Ascending aorta (tissue), 2 donors: ENCODE measurements at regions not wholly inside any gene's neighbourhood (a gene's known extent, or its start where the extent isn't known, plus 50 kb on each side); places are given as distances from the start of the nearest gene placed in this dataset.

Source experiments
- DNase-seq, 2 donors: peaks; one replicate each; pipeline ENCODE4 v3.0.0-alpha.2; 2019; ENCODE audit warnings: low spot score in 2 of 2
- H3K27ac ChIP-seq, 2 donors: fragments of 200-600 bp; sonication (generic); one replicate each; pipeline ENCODE4 v1.5.1; 2016 to 2017; ENCODE audit warnings: mild to moderate bottlenecking in 1 of 2
- H3K27me3 ChIP-seq: fragments of 200-600 bp; sonication (generic); one replicate; pipeline ENCODE4 v1.5.1; 2017
- H3K36me3 ChIP-seq, 2 donors: fragments of 200-600 bp; sonication (generic); one replicate each; pipeline ENCODE4 v1.5.1; 2016
- H3K4me1 ChIP-seq, 2 donors: fragments of 200-600 bp; sonication (generic); one replicate each; pipeline ENCODE4 v1.5.1; 2016 to 2017; ENCODE audit warnings: mild to moderate bottlenecking in 1 of 2
- H3K4me3 ChIP-seq, 2 donors: fragments of 200-600 bp; sonication (generic); one replicate each; pipeline ENCODE4 v1.5.1; 2016 to 2017; ENCODE audit warnings: mild to moderate bottlenecking in 1 of 2
- H3K9me3 ChIP-seq, 2 donors: fragments of 200-600 bp; sonication (generic); one replicate each; pipeline ENCODE4 v1.5.1; 2016
- CTCF ChIP-seq, 3 experiments: fragments of 200-600 bp in 2 of 3; fragments of 450-650 bp in 1 of 3; sonication (generic) in 2 of 3; IDR thresholded peaks; one replicate each; pipeline ENCODE4 v1.5.1; 2016 to 2019; ENCODE audit warnings: antibody characterized with exemption in 3 of 3, mild to moderate bottlenecking in 1 of 3, moderate library complexity in 1 of 3
- intact Hi-C: fragments of 100-400 bp; cut with DNase I; formaldehyde crosslinking; loops from one replicate; pipeline ENCODE4 v1.15.1; 2023

- intact Hi-C loops = no loop called here
- H3K4me1 ChIP-seq = peaks cover 0 to 9% of the 10 kb centered on the region in 2 donors
- H3K36me3 ChIP-seq = no peaks in the 10 kb centered on the region
- H3K27me3 ChIP-seq = no peaks in the 10 kb centered on the region
- no peak for TF ChIP-seq CTCF (IDR thresholded peaks at IDR 0.05)
- H3K4me3 ChIP-seq = no peak overlapping the region
- H3K9me3 ChIP-seq = peaks cover 0 to 26% of the 10 kb centered on the region in 2 donors
- H3K27ac ChIP-seq = no peak overlapping the region
- DNase-seq = peak in 1 of 2 donors; percentile 53
Observed at GRCh38 chr11:69545976-69546617, 64.6 kb downstream of the LINC01488 start.

- Histone ChIP-seq H3K36me3 (no peaks in the 10 kb centered on the region), H3K4me3 (no peak overlapping the region), H3K4me1 (peaks cover 0 to 1% of the 10 kb centered on the region in 2 donors), H3K9me3 (peaks cover 0 to 33% of the 10 kb centered on the region in 2 donors), H3K27me3 (no peaks in the 10 kb centered on the region), H3K27ac (no peak overlapping the region)
- peak in 1 of 2 donors; percentile 39 for DNase-seq
- no peak for TF ChIP-seq CTCF (IDR thresholded peaks at IDR 0.05)
- intact Hi-C loops = no loop called here
Observed at GRCh38 chr11:69546735-69547370, 65.4 kb downstream of the LINC01488 start.

GRCh38 chr11:69550846-69551245 is 69.4 kb downstream of the LINC01488 start:
- intact Hi-C loops = no loop called here
- H3K4me3 ChIP-seq = no peak overlapping the region
- H3K27me3 ChIP-seq = no peaks in the 10 kb centered on the region
- DNase-seq = no peak
- H3K4me1 ChIP-seq = no peaks in the 10 kb centered on the region
- H3K36me3 ChIP-seq = no peaks in the 10 kb centered on the region
- H3K9me3 ChIP-seq = peaks cover 0 to 33% of the 10 kb centered on the region in 2 donors
- H3K27ac ChIP-seq = no peak overlapping the region
- no peak for TF ChIP-seq CTCF (IDR thresholded peaks at IDR 0.05)

GRCh38 chr11:69551963-69552362 is 70.5 kb downstream of the LINC01488 start:
- Histone ChIP-seq H3K27me3 (no peaks in the 10 kb centered on the region), H3K4me1 (no peaks in the 10 kb centered on the region), H3K9me3 (peaks cover 0 to 33% of the 10 kb centered on the region in 2 donors), H3K27ac (no peak overlapping the region), H3K36me3 (no peaks in the 10 kb centered on the region), H3K4me3 (no peak overlapping the region)
- TF ChIP-seq CTCF (IDR thresholded peaks at IDR 0.05) = no peak
- intact Hi-C loops = no loop called here
- peak in 1 of 2 donors; percentile 4 for DNase-seq

GRCh38 chr11:69552951-69553350 is 71.5 kb downstream of the LINC01488 start:
- no peak for TF ChIP-seq CTCF (IDR thresholded peaks at IDR 0.05)
- no peak overlapping the region for H3K4me3 ChIP-seq
- intact Hi-C loops = no loop called here
- H3K27ac ChIP-seq = no peak overlapping the region
- no peaks in the 10 kb centered on the region for H3K4me1 ChIP-seq
- peak in 1 of 2 donors; percentile 41 for DNase-seq
- no peaks in the 10 kb centered on the region for H3K36me3 ChIP-seq
- H3K27me3 ChIP-seq = no peaks in the 10 kb centered on the region
- peaks cover 0 to 33% of the 10 kb centered on the region in 2 donors for H3K9me3 ChIP-seq
